Cerebellar cortex (tissue), 1 donor: ENCODE measurements at regions not wholly inside any gene's neighbourhood (a gene's known extent, or its start where the extent isn't known, plus 50 kb on each side); places are given as distances from the start of the nearest gene placed in this dataset.
A peak's percentile ranks its signal among the peaks of the same experiment; 100 is the strongest.
"Not testable (repeated sequence)": the region's sequence is repeated elsewhere in the genome, so short reads cannot be mapped to it uniquely, and the experiment has no call there.

Experiments
- DNase-seq: peaks from one replicate; pipeline ENCODE4 v3.0.0-alpha.2; 2015; ENCODE audit warnings: low spot score

- DNase-seq: no peak
Observed at GRCh38 chr13:82202398-82202797, 1679.9 kb downstream of the SLITRK1 start.

- DNase-seq: no peak
Observed at GRCh38 chr13:82196087-82196486, 1686.2 kb downstream of the SLITRK1 start.

GRCh38 chr13:82187227-82187626 lies 1695.0 kb downstream of the SLITRK1 start:
- no peak for DNase-seq

GRCh38 chr13:82176751-82177150 lies 1705.5 kb downstream of the SLITRK1 start:
- DNase-seq: peak; percentile 50

GRCh38 chr13:82165396-82166174 lies 1716.7 kb downstream of the SLITRK1 start:
- DNase-seq: no peak

- not testable (repeated sequence) for DNase-seq
Observed at GRCh38 chr13:82164780-82165395, 1717.4 kb downstream of the SLITRK1 start.

GRCh38 chr13:82147526-82147925 lies 1734.7 kb downstream of the SLITRK1 start:
- no peak for DNase-seq

- no peak for DNase-seq
Observed at GRCh38 chr13:82136880-82137279, 1745.4 kb downstream of the SLITRK1 start.

GRCh38 chr13:82129281-82129680 lies 1753.0 kb downstream of the SLITRK1 start:
- DNase-seq: no peak

- DNase-seq: no peak
Observed at GRCh38 chr13:82118589-82118988, 1763.7 kb downstream of the SLITRK1 start.

GRCh38 chr13:82116422-82116989 lies 1765.8 kb downstream of the SLITRK1 start:
- no peak for DNase-seq

GRCh38 chr13:82115391-82115790 lies 1766.9 kb downstream of the SLITRK1 start:
- no peak for DNase-seq

- DNase-seq: no peak
Observed at GRCh38 chr13:82096256-82096655, 1755.3 kb upstream of the SPRY2 start.

GRCh38 chr13:82092312-82092711 lies 1751.4 kb upstream of the SPRY2 start:
- DNase-seq: no peak

GRCh38 chr13:82088781-82089180 lies 1747.9 kb upstream of the SPRY2 start:
- no peak for DNase-seq

GRCh38 chr13:82076496-82076895 lies 1735.6 kb upstream of the SPRY2 start:
- DNase-seq: no peak

GRCh38 chr13:82070416-82070815 lies 1729.5 kb upstream of the SPRY2 start:
- peak; percentile 89 for DNase-seq

GRCh38 chr13:82062772-82063171 lies 1721.8 kb upstream of the SPRY2 start:
- no peak for DNase-seq

- no peak for DNase-seq
Observed at GRCh38 chr13:82058364-82058763, 1717.4 kb upstream of the SPRY2 start.

- DNase-seq: not testable (repeated sequence)
Observed at GRCh38 chr13:82045316-82045715, 1704.4 kb upstream of the SPRY2 start.

- no peak for DNase-seq
Observed at GRCh38 chr13:82036602-82037001, 1695.7 kb upstream of the SPRY2 start.

- DNase-seq: peak; percentile 52
Observed at GRCh38 chr13:82011355-82011754, 1670.4 kb upstream of the SPRY2 start.

- DNase-seq: no peak
Observed at GRCh38 chr13:82010780-82011179, 1669.9 kb upstream of the SPRY2 start.
